ENCODE measurements at regions not wholly inside any gene's neighbourhood (a gene's known extent, or its start where the extent isn't known, plus 50 kb on each side); places are given as distances from the start of the nearest gene placed in this dataset.

- H3K9me3 ChIP-seq (ENCODE audit: low read depth), result no peaks in the 10 kb centered on the region
- H3K27ac ChIP-seq, result no peak overlapping the region
- TF ChIP-seq, protein P1, sequence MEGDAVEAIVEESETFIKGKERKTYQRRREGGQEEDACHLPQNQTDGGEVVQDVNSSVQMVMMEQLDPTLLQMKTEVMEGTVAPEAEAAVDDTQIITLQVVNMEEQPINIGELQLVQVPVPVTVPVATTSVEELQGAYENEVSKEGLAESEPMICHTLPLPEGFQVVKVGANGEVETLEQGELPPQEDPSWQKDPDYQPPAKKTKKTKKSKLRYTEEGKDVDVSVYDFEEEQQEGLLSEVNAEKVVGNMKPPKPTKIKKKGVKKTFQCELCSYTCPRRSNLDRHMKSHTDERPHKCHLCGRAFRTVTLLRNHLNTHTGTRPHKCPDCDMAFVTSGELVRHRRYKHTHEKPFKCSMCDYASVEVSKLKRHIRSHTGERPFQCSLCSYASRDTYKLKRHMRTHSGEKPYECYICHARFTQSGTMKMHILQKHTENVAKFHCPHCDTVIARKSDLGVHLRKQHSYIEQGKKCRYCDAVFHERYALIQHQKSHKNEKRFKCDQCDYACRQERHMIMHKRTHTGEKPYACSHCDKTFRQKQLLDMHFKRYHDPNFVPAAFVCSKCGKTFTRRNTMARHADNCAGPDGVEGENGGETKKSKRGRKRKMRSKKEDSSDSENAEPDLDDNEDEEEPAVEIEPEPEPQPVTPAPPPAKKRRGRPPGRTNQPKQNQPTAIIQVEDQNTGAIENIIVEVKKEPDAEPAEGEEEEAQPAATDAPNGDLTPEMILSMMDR (IDR thresholded peaks at IDR 0.05; ENCODE audit: low read depth, low read length), result no peak
- no peaks in the 10 kb centered on the region for H3K27me3 ChIP-seq
- no peak overlapping the region for H3K4me3 ChIP-seq
- no peaks in the 10 kb centered on the region for H3K4me1 ChIP-seq (ENCODE audit: low read depth)
- no peaks in the 10 kb centered on the region for H3K36me3 ChIP-seq
- DNase-seq (ENCODE audit: low read depth in 1 of 2, low spot score in 1 of 2), result no peak
Observed at GRCh38 chr14:27026097-27026496, 428.3 kb upstream of the NOVA1 start.

- Histone ChIP-seq H3K9me3 (ENCODE audit: low read depth) (no peaks in the 10 kb centered on the region), H3K4me1 (ENCODE audit: low read depth) (peaks cover 5% of the 10 kb centered on the region), H3K27me3 (no peaks in the 10 kb centered on the region), H3K4me3 (no peak overlapping the region), H3K27ac (peak overlapping the region; percentile 7), H3K36me3 (no peaks in the 10 kb centered on the region)
- TF ChIP-seq, protein P1 (IDR thresholded peaks at IDR 0.05; ENCODE audit: low read depth, low read length), result no peak
- DNase-seq (ENCODE audit: low read depth in 1 of 2, low spot score in 1 of 2), result no peak
Observed at GRCh38 chr14:27040552-27040951, 442.7 kb upstream of the NOVA1 start.

DNA sequence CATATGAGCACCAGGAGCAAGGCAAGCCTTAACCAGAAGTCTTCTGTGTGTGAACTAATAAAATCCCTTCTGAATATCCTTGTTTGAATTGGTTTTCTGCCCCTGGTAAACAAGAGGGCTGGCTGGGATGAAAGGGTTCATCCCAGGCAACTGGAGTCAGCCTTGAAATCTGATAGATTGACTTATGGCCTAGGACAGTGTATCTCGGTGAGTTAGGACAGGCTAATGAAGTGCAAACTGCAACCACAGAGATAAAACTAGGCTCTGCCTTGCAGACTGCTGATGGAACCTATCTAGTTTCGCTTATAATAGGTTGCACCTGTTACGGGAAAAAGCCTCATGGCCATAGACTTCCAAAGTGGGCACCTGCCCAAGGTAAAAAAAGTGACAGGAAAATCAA is 451.9 kb upstream of the NOVA1 start:
- Histone ChIP-seq H3K4me3 (no peak overlapping the region), H3K36me3 (no peaks in the 10 kb centered on the region), H3K4me1 (ENCODE audit: low read depth) (no peaks in the 10 kb centered on the region), H3K9me3 (ENCODE audit: low read depth) (no peaks in the 10 kb centered on the region), H3K27ac (no peak overlapping the region), H3K27me3 (no peaks in the 10 kb centered on the region)
- DNase-seq (ENCODE audit: low read depth in 1 of 2, low spot score in 1 of 2), result no peak
- TF ChIP-seq, protein P1 (IDR thresholded peaks at IDR 0.05; ENCODE audit: low read depth, low read length), result no peak

DNA sequence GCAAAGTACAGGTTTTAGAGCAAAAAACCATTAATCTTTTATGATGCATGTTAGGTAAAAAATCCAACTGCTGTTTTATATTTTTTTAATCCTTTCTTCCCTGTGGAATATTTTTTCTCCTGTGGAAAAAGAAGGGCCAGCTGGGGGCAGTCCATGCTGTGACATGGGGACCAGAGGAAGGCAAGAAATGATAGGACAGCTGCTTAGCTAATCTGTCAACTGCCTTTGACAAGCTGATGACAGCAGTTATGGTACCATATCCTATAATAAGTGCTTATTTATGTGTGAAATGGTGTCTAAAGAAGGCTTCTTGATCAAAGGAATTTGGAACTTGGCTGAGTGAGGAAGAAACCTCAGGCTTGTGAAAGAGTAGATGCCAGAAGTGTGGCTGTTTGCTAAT is 452.4 kb upstream of the NOVA1 start:
- Histone ChIP-seq H3K9me3 (ENCODE audit: low read depth) (no peaks in the 10 kb centered on the region), H3K4me1 (ENCODE audit: low read depth) (no peaks in the 10 kb centered on the region), H3K27me3 (no peaks in the 10 kb centered on the region), H3K27ac (no peak overlapping the region), H3K36me3 (no peaks in the 10 kb centered on the region), H3K4me3 (no peak overlapping the region)
- TF ChIP-seq, protein P1 (IDR thresholded peaks at IDR 0.05; ENCODE audit: low read depth, low read length), result no peak
- DNase-seq (ENCODE audit: low read depth in 1 of 2, low spot score in 1 of 2), result no peak

DNA sequence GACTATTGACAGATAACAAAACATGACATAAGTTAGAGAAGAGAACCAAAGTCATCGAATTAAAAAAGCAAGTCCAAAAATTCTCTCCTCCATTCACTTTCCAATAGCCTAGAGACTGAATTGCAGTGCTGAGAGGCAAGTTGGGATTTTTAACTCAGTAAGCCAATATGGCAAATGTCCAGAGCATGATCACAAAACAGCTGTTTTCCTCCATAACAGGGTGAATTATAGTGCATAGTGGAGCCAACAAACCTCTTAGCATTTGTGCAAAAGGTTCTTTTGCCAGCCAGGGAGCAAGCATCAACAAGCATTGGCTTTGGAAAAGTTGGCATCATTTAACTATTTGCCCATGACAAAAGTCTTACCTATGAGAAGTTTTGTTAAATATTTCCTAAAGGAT is 458.8 kb upstream of the NOVA1 start:
- TF ChIP-seq, protein P1 (IDR thresholded peaks at IDR 0.05; ENCODE audit: low read depth, low read length), result no peak
- Histone ChIP-seq H3K36me3 (no peaks in the 10 kb centered on the region), H3K9me3 (ENCODE audit: low read depth) (no peaks in the 10 kb centered on the region), H3K27me3 (no peaks in the 10 kb centered on the region), H3K27ac (no peak overlapping the region), H3K4me1 (ENCODE audit: low read depth) (no peaks in the 10 kb centered on the region), H3K4me3 (no peak overlapping the region)
- no peak for DNase-seq (ENCODE audit: low read depth in 1 of 2, low spot score in 1 of 2)

- TF ChIP-seq, protein P1 (IDR thresholded peaks at IDR 0.05; ENCODE audit: low read depth, low read length), result no peak
- H3K9me3 ChIP-seq (ENCODE audit: low read depth), result no peaks in the 10 kb centered on the region
- no peak overlapping the region for H3K27ac ChIP-seq
- DNase-seq (ENCODE audit: low read depth in 1 of 2, low spot score in 1 of 2), result no peak
- no peaks in the 10 kb centered on the region for H3K36me3 ChIP-seq
- no peak overlapping the region for H3K4me3 ChIP-seq
- H3K4me1 ChIP-seq (ENCODE audit: low read depth), result no peaks in the 10 kb centered on the region
- H3K27me3 ChIP-seq, result no peaks in the 10 kb centered on the region
Observed at GRCh38 chr14:27061299-27061698, 463.5 kb upstream of the NOVA1 start.
